Lower leg skin (tissue), 3 donors: ENCODE measurements at regions not wholly inside any gene's neighbourhood (a gene's known extent, or its start where the extent isn't known, plus 50 kb on each side); places are given as distances from the start of the nearest gene placed in this dataset.

Experiments used
- POLR2A ChIP-seq, 2 donors: fragments of 450-650 bp; IDR thresholded peaks; one replicate each; pipeline ENCODE4 v1.6.1; 2016 to 2017; ENCODE audit warnings: antibody characterized with exemption in 2 of 2, mild to moderate bottlenecking in 1 of 2, moderate library complexity in 1 of 2
- TF ChIP-seq, protein P1 (sequence below), 3 donors: fragments of 450-650 bp; IDR thresholded peaks; one replicate each; pipeline ENCODE4 v1.5.1; 2016; ENCODE audit warnings: antibody characterized with exemption in 3 of 3, mild to moderate bottlenecking in 3 of 3, moderate library complexity in 2 of 3

DNA sequence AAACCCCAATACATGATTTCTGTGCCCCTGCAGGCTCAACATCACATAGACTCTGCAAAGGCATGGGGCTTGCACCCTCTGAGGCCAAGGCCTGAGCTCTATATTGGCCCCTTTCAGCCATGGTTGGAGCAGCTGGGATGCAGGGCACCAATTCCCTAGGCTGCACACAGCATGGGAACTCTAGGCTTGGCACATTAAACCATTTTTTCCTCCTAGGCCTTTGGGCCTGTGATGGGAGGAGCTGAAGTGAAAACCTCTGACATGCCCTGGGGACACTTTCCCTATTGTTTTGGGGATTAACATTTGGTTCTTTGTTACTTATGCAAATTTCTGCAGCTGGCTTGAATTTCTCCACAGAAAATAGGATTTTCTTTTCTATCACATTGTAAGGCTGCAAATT lies 1629.5 kb downstream of the OTOL1 start:
- TF ChIP-seq POLR2A (IDR thresholded peaks at IDR 0.05) = no peak
- TF ChIP-seq, protein P1, sequence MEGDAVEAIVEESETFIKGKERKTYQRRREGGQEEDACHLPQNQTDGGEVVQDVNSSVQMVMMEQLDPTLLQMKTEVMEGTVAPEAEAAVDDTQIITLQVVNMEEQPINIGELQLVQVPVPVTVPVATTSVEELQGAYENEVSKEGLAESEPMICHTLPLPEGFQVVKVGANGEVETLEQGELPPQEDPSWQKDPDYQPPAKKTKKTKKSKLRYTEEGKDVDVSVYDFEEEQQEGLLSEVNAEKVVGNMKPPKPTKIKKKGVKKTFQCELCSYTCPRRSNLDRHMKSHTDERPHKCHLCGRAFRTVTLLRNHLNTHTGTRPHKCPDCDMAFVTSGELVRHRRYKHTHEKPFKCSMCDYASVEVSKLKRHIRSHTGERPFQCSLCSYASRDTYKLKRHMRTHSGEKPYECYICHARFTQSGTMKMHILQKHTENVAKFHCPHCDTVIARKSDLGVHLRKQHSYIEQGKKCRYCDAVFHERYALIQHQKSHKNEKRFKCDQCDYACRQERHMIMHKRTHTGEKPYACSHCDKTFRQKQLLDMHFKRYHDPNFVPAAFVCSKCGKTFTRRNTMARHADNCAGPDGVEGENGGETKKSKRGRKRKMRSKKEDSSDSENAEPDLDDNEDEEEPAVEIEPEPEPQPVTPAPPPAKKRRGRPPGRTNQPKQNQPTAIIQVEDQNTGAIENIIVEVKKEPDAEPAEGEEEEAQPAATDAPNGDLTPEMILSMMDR (IDR thresholded peaks at IDR 0.05) = no peak
